GDM1 (cell line): ENCODE measurements at regions not wholly inside any gene's neighbourhood (a gene's known extent, or its start where the extent isn't known, plus 50 kb on each side); places are given as distances from the start of the nearest gene placed in this dataset.

Experiments
- DNase-seq: peaks from one replicate; lab custom pipeline; 2025; lab: John Stamatoyannopoulos, UW

GRCh38 chr3:148150141-148150540, 547.6 kb upstream of the AGTR1 start:
- DNase-seq, result no peak

GRCh38 chr3:148158210-148158609, 539.5 kb upstream of the AGTR1 start:
- DNase-seq, result no peak

- no peak for DNase-seq
These were observed 535.6 kb upstream of the AGTR1 start for GRCh38 chr3:148162132-148162531.

- DNase-seq, result no peak
These were observed 529.4 kb upstream of the AGTR1 start for GRCh38 chr3:148168347-148168746.

DNA sequence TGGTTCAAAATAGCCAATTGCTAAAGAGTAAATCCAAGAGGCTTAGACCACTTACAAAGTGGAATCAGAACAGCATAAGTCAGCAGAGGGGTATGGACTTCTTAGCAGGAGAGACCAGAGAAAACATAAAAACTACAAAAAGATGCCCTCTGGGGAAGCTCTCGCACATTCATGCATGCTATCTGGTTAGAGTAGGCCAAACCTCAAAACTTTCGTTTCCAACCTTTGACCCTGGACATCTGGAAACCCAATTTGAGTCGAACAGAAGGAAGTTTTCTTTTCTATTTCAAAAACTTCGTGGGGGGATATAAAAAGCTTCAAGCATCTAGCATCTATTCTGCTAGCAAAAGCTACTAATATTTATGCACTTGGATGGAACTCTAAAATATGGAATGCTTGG, 523.9 kb upstream of the AGTR1 start:
- no peak for DNase-seq

DNA sequence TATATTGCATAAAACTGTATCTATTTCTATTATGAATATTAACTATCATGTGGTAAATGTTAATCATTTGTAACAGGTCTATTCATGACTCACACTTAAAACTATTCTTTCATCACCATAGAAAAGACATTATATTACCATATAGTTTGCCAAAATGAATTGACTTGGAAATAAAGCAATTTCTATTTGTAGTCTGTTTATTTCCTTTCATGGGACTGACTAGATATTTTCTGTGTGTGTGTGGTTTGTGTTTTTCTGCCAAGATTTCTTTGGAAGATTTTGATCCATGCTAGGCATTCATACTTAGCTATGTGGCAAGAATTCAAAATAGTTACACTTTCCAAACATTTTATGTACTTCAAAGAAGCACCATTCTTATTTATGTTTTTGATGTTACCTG, 522.5 kb upstream of the AGTR1 start:
- no peak for DNase-seq

- DNase-seq, result no peak
These were observed 519.2 kb upstream of the AGTR1 start for GRCh38 chr3:148178503-148178902.

DNA sequence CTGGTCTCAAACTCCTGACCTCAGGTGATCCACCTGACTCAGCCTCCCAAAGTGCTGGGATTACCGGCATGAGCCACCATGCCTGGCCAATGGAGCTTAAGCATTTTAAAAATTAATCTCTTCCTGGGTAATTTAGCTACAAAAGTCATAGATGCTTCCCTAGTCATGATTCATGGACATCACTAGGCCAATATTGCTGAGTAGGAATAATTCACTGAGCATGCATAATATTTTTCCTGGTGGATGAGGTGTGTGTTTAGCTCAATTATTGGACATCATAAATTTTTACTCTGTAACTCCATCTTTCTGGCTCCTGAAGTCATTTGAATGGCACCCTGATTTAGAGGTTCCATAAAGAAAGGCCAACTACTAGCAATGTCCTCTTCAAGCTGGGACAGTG, 512.9 kb upstream of the AGTR1 start:
- DNase-seq, result no peak

DNA sequence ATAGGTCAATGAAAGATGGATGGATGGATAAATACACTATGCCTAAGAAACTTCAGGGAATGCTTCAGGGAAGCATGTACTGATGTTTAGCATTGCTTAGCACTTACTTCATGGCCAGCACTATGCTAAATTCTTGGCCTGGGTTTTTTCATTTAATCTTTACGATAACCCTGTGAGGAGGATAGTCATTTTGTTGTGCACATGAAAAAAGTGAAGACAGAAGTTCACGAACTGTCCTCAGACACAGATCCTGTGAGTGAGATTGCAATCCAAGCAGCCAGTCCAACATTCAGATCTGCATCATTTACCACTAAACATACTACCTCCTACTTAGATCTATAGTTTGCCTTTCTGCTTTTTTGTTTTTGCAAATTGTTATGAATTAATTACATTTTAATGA, 510.8 kb upstream of the AGTR1 start:
- DNase-seq, result no peak

- DNase-seq, result no peak
These were observed 510.4 kb upstream of the AGTR1 start for GRCh38 chr3:148187296-148187695.

- no peak for DNase-seq
These were observed 507.2 kb upstream of the AGTR1 start for GRCh38 chr3:148190441-148190990.

- DNase-seq, result no peak
These were observed 505.7 kb upstream of the AGTR1 start for GRCh38 chr3:148191966-148192365.

GRCh38 chr3:148197061-148197460, 500.6 kb upstream of the AGTR1 start:
- DNase-seq, result no peak

DNA sequence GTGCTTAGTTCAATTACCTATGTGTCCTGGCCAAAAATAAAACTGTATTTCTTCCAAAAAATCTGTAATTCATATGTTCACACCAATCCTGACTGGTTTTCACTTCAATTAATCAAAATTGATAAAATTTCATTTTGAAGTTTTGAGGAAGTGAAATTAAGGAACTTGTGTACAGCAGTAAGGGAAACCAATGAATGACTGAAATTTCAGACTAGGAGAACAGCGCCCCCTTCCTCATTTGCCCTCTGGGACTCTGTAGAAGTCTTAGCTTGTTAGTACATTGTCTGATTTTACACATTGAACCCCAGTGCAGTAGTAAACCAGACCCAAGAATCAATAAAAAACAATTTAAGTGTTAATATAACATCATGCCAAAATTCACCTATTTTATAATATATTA, 495.3 kb upstream of the AGTR1 start:
- DNase-seq, result peak; percentile 1

DNA sequence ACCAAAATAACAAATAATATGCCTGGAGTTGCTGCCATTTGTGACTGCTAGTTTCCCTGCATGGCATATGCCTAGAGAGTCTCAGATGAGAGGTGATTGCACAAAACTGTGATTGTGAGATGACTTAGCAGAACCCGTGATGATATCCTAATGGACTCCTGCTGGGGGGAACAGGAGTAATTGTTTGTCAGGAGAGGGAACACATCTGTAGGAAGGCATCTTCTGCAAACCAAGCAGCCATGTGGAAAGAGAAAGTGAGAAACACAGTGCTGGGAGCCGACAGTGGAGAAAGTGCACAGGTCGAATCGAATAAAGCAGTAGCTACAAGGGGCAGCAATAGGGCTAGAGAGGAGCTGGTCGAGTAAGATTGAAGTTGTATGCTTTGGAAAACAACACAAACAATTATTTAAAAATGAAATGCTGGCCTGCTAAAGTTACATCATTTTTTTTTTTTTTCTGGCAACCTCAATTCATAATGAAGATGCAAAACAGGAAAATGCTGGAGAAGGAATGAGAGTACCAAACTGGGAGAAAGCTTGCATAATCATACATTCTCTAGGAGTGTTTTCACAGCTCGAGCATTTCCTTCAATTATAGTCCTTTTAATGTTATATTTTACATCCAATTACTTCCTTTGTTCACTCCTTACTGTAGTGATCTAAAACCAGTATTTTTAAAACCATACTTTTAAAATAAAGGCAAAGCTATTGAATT, 494.2 kb upstream of the AGTR1 start:
- DNase-seq, result no peak

- DNase-seq, result no peak
These were observed 493.6 kb upstream of the AGTR1 start for GRCh38 chr3:148204131-148204530.

DNA sequence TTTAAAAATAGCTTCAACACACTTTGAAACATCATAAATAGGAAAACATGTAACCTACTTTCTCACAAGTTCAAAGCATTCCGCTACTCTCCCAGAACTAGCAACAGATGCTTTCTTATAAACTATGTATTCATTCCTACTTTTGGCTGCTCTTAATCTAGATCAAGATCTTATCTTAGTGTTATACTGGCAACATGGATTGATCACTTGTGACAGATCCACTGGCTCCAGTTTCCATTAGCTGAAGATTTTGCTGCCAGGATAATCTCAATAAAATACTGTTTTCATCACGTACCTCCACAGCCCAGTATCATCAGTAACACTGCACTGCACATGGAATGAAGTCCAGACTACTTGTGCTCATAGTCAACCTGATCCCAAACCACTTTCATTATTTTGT, 491.7 kb upstream of the AGTR1 start:
- no peak for DNase-seq

DNA sequence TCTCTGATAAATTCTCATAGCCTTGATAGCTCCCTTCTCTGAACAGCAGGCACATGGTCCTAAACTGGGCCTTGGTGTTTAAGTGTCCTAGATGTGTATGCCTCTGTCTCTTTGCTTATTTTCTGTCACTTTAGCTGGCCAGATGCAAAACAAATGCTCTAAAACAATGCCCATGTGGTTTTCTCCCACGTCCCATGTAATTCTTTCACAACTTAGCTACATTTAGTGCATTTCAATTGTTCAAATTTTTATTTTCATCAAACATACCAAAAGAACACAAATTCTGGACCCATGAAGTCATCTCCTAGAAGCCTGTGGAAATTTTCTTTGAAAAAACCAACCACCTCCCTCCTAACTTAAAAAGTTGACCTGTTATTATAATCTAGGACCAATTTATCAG, 491.3 kb upstream of the AGTR1 start:
- DNase-seq, result no peak

DNA sequence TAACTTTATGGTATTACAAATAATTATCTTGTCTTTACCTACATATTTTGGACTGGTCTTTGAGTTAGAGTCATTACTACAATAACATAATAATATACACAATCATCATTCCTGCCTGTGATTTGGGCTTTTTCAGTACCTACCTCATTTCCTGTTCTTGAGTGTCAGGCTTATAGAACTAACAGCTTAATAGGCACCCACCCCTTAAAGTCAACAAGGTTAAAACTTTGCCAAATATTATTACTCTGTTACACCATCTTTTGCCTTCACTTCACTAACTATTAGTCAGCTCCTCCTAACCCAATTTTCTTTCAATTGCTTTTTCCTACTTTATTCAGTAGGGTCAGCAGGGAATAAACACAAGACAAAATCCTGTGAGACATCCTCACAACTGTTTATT, 488.7 kb upstream of the AGTR1 start:
- DNase-seq, result no peak

GRCh38 chr3:148211725-148212124, 486.0 kb upstream of the AGTR1 start:
- no peak for DNase-seq

DNA sequence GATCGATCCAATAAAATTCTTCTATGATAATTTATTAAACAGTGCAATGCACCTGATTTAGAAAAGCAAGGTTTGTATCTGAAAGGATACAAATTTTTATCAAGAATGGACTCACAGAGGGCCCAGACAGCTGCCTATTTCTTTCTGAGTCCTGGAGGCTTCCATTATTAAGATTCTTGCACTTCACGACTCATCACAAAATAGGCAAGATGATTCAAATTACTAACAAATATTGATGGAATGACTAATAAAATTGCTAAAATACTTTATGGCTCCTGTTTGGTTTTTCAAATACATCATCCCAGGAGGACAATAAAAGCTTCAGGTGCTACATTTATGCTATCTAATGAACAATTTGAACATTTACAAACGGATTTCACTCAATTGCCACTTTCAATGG, 483.0 kb upstream of the AGTR1 start:
- DNase-seq, result no peak

DNA sequence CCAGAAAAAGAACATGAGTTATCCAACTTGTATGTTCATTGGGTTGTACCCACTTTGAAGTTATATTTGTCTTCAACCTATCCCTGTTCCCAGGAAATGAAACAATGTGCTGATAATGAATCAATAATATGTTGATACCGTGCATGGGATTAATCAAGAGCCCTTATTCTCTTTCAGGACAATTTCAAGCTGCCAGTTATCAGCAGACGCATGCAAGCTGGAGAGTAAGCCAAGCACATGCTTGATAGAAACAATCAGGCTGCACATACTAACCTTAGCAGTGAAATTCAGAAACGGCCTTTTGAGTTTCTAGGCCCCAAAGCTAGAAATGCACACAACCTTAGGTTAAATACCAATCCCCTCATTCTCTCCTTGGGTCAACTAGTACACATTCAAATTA, 480.4 kb upstream of the AGTR1 start:
- DNase-seq, result no peak

DNA sequence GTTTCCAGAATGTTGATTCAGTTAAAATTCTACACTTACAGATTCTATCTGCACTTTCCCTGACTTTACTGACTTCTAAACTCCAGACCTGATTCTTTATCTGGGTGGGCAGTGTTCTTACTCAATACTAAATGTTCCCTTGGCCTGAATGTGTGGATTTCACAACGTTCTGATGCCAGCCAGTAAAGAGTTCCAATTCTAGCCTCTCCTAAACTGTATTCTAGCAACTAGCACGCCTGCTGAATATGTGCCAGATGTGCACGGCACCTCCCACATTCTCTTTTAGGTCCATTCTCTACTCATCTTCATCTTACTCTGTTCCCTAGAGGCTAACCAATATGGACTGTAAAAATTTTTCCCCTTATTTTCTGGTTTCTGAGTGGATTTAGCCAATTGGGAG, 479.5 kb upstream of the AGTR1 start:
- DNase-seq, result no peak

- no peak for DNase-seq
These were observed 477.7 kb upstream of the AGTR1 start for GRCh38 chr3:148219999-148220398.
